ENCODE measurements at regions not wholly inside any gene's neighbourhood (a gene's known extent, or its start where the extent isn't known, plus 50 kb on each side); places are given as distances from the start of the nearest gene placed in this dataset.
"Not testable (repeated sequence)": the region's sequence is repeated elsewhere in the genome, so short reads cannot be mapped to it uniquely, and the experiment has no call there.

DNA sequence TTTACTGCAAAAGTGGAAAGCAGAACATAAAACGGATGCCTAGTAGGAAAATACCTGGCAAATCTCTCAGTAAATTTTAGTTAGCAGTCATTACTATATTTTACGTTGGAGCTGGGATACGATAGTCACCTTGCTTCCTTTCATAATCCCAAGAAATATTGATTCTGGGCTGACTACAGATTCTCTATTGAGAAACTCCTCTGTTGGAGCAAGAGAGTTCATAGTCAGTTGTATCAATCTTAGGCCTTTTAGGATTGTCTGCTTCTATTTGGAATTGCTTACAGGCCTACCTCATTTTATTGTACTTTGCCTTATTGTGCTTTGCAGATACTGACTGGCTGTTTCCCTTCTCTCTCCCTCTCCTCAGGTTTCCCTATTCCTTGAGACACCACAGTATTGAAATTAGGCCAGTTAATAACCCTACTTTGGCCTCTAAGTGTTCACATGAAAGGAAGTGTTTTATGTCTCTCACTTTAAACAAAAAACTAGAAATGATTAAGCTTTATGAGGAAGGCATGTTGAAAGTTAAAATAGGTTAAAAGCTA is 233.7 kb upstream of the TARS1 start:
- Histone ChIP-seq H3K4me2 (ENCODE audit: low read length) (no peak overlapping the region), H3K4me3 (ENCODE audit: low read length) (no peak overlapping the region), H3K27me3 (ENCODE audit: insufficient read depth, low read depth, low read length) (no peaks in the 10 kb centered on the region), H3K79me2 (replicated peaks; ENCODE audit: insufficient read depth, low read length) (no peaks in the 10 kb centered on the region), H3K9me3 (ENCODE audit: low read length) (no peaks in the 10 kb centered on the region), H3K36me3 (ENCODE audit: insufficient read depth, low read length) (no peaks in the 10 kb centered on the region), H4K20me1 (ENCODE audit: insufficient read depth) (no peaks in the 10 kb centered on the region), H2AFZ (ENCODE audit: low read depth, low read length) (no peak overlapping the region), H3K9me2 (ENCODE audit: insufficient read depth, low read length) (no peaks in the 10 kb centered on the region), H3K27ac (ENCODE audit: low read length) (no peak overlapping the region), H3F3A (ENCODE audit: insufficient read depth, low read length, poor library complexity, severe bottlenecking) (no peaks in the 10 kb centered on the region), H3K9ac (ENCODE audit: low read length) (no peak overlapping the region)
- TF ChIP-seq POLR2AphosphoS5 (IDR thresholded peaks at IDR 0.05) (no peak), RAD21 (conservative IDR thresholded peaks at IDR 0.05) (no peak), TAF1 (IDR thresholded peaks at IDR 0.05; ENCODE audit: low read depth) (no peak), MXI1 (conservative IDR thresholded peaks at IDR 0.05; ENCODE audit: poor library complexity, severe bottlenecking) (no peak), SMC3 (conservative IDR thresholded peaks at IDR 0.05; ENCODE audit: poor library complexity) (no peak), EZH2 (IDR thresholded peaks at IDR 0.05; ENCODE audit: borderline replicate concordance, insufficient read depth, low read length, poor library complexity, severe bottlenecking) (no peak)
- TF ChIP-seq, protein P1, sequence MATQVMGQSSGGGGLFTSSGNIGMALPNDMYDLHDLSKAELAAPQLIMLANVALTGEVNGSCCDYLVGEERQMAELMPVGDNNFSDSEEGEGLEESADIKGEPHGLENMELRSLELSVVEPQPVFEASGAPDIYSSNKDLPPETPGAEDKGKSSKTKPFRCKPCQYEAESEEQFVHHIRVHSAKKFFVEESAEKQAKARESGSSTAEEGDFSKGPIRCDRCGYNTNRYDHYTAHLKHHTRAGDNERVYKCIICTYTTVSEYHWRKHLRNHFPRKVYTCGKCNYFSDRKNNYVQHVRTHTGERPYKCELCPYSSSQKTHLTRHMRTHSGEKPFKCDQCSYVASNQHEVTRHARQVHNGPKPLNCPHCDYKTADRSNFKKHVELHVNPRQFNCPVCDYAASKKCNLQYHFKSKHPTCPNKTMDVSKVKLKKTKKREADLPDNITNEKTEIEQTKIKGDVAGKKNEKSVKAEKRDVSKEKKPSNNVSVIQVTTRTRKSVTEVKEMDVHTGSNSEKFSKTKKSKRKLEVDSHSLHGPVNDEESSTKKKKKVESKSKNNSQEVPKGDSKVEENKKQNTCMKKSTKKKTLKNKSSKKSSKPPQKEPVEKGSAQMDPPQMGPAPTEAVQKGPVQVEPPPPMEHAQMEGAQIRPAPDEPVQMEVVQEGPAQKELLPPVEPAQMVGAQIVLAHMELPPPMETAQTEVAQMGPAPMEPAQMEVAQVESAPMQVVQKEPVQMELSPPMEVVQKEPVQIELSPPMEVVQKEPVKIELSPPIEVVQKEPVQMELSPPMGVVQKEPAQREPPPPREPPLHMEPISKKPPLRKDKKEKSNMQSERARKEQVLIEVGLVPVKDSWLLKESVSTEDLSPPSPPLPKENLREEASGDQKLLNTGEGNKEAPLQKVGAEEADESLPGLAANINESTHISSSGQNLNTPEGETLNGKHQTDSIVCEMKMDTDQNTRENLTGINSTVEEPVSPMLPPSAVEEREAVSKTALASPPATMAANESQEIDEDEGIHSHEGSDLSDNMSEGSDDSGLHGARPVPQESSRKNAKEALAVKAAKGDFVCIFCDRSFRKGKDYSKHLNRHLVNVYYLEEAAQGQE (IDR thresholded peaks at IDR 0.05; ENCODE audit: borderline replicate concordance): no peak
- TF ChIP-seq, protein P2, sequence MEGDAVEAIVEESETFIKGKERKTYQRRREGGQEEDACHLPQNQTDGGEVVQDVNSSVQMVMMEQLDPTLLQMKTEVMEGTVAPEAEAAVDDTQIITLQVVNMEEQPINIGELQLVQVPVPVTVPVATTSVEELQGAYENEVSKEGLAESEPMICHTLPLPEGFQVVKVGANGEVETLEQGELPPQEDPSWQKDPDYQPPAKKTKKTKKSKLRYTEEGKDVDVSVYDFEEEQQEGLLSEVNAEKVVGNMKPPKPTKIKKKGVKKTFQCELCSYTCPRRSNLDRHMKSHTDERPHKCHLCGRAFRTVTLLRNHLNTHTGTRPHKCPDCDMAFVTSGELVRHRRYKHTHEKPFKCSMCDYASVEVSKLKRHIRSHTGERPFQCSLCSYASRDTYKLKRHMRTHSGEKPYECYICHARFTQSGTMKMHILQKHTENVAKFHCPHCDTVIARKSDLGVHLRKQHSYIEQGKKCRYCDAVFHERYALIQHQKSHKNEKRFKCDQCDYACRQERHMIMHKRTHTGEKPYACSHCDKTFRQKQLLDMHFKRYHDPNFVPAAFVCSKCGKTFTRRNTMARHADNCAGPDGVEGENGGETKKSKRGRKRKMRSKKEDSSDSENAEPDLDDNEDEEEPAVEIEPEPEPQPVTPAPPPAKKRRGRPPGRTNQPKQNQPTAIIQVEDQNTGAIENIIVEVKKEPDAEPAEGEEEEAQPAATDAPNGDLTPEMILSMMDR (IDR thresholded peaks at IDR 0.05; ENCODE audit: poor library complexity, severe bottlenecking): no peak

DNA sequence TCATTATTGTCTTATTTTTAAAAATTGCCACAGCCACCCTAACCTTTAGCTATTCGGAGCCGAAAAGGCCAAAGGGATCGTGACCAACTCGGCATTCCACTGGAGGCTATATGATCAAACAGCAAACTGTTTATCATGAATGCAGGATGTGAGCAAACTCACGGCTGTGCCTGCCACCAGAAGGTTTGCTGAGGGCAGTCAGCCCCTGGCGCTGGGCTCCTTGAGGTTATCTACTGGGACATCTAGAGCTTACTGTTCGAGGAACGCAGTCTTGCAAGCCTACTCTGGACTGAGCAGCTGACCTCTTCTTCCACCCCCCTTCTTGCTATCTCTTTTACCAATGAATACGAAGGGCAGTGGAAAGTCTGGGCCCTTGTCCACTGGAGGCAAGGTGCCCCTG is 231.5 kb upstream of the TARS1 start:
- H3K36me3 ChIP-seq (ENCODE audit: insufficient read depth, low read length): no peaks in the 10 kb centered on the region
- no peaks in the 10 kb centered on the region for H3K79me2 ChIP-seq (replicated peaks; ENCODE audit: insufficient read depth, low read length)
- no peaks in the 10 kb centered on the region for H4K20me1 ChIP-seq (ENCODE audit: insufficient read depth)
- no peak overlapping the region for H2AFZ ChIP-seq (ENCODE audit: low read depth, low read length)
- no peak overlapping the region for H3K4me2 ChIP-seq (ENCODE audit: low read length)
- H3K27me3 ChIP-seq (ENCODE audit: insufficient read depth, low read depth, low read length): no peaks in the 10 kb centered on the region
- no peaks in the 10 kb centered on the region for H3F3A ChIP-seq (ENCODE audit: insufficient read depth, low read length, poor library complexity, severe bottlenecking)
- no peak overlapping the region for H3K4me3 ChIP-seq (ENCODE audit: low read length)
- TF ChIP-seq POLR2AphosphoS5 (IDR thresholded peaks at IDR 0.05): no peak
- TF ChIP-seq, protein P2 (IDR thresholded peaks at IDR 0.05; ENCODE audit: poor library complexity, severe bottlenecking): no peak
- H3K9me3 ChIP-seq (ENCODE audit: low read length): no peaks in the 10 kb centered on the region
- H3K27ac ChIP-seq (ENCODE audit: low read length): no peak overlapping the region
- H3K9ac ChIP-seq (ENCODE audit: low read length): no peak overlapping the region
- H3K9me2 ChIP-seq (ENCODE audit: insufficient read depth, low read length): no peaks in the 10 kb centered on the region

DNA sequence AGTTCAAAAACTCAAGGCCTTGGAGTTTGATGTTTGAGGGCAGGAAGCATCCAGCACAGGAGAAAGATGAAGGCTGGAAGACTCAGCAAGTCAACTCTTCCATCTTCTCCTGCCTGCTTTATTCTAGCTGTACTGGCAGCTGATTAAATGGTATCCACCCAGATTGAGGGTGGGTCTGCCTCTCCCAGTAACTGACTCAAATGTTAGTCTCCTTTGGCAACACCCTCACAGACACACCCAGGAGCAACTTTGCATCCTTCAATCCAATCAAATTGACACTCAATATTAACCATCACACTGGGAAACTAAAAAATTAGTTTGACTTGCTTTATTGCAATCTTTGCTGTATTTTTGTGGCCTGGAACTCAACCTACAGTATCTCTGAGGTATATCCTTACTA is 230.5 kb upstream of the TARS1 start:
- not testable (repeated sequence) for H3K4me3 ChIP-seq (ENCODE audit: low read length); H2AFZ ChIP-seq (ENCODE audit: low read depth, low read length); H3K27me3 ChIP-seq (ENCODE audit: insufficient read depth, low read depth, low read length); H4K20me1 ChIP-seq (ENCODE audit: insufficient read depth); H3F3A ChIP-seq (ENCODE audit: insufficient read depth, low read length, poor library complexity, severe bottlenecking); H3K9me2 ChIP-seq (ENCODE audit: insufficient read depth, low read length); H3K9ac ChIP-seq (ENCODE audit: low read length); H3K9me3 ChIP-seq (ENCODE audit: low read length); H3K79me2 ChIP-seq (replicated peaks; ENCODE audit: insufficient read depth, low read length); H3K36me3 ChIP-seq (ENCODE audit: insufficient read depth, low read length); H3K27ac ChIP-seq (ENCODE audit: low read length); H3K4me2 ChIP-seq (ENCODE audit: low read length)

All from neural cell (in vitro differentiated cells).